AG20443 (cell line): ENCODE measurements at regions not wholly inside any gene's neighbourhood (a gene's known extent, or its start where the extent isn't known, plus 50 kb on each side); places are given as distances from the start of the nearest gene placed in this dataset.
"Not testable (repeated sequence)": the region's sequence is repeated elsewhere in the genome, so short reads cannot be mapped to it uniquely, and the experiment has no call there.

Source experiments
- DNase-seq: peaks from one replicate; pipeline ENCODE4 v3.0.0; 2012; ENCODE audit warnings: low spot score, mixed read lengths

GRCh38 chr10:131532745-131533341, 221.3 kb upstream of the TCERG1L start:
- DNase-seq, result no peak

GRCh38 chr10:131533846-131534526, 222.5 kb upstream of the TCERG1L start:
- no peak for DNase-seq

GRCh38 chr10:131534836-131535235, 223.3 kb upstream of the TCERG1L start:
- DNase-seq, result no peak

GRCh38 chr10:131536676-131537075, 225.2 kb upstream of the TCERG1L start:
- no peak for DNase-seq

GRCh38 chr10:131537281-131537680, 225.8 kb upstream of the TCERG1L start:
- DNase-seq, result no peak

- no peak for DNase-seq
These were observed 233.0 kb upstream of the TCERG1L start for GRCh38 chr10:131544495-131544894.

GRCh38 chr10:131546086-131546810, 234.7 kb upstream of the TCERG1L start:
- DNase-seq, result no peak

GRCh38 chr10:131547129-131547799, 235.7 kb upstream of the TCERG1L start:
- DNase-seq, result no peak

GRCh38 chr10:131548176-131548575, 236.7 kb upstream of the TCERG1L start:
- DNase-seq, result no peak

- no peak for DNase-seq
These were observed 237.6 kb upstream of the TCERG1L start for GRCh38 chr10:131549116-131549515.

- no peak for DNase-seq
These were observed 241.6 kb upstream of the TCERG1L start for GRCh38 chr10:131553121-131553520.

GRCh38 chr10:131553581-131553980, 242.1 kb upstream of the TCERG1L start:
- DNase-seq, result no peak

GRCh38 chr10:131554821-131555220, 243.3 kb upstream of the TCERG1L start:
- DNase-seq, result no peak

- no peak for DNase-seq
These were observed 243.9 kb upstream of the TCERG1L start for GRCh38 chr10:131555406-131555805.

GRCh38 chr10:131556061-131556896, 244.8 kb upstream of the TCERG1L start:
- DNase-seq, result no peak

GRCh38 chr10:131556897-131557495, 245.5 kb upstream of the TCERG1L start:
- DNase-seq, result no peak

- not testable (repeated sequence) for DNase-seq
These were observed 246.4 kb upstream of the TCERG1L start for GRCh38 chr10:131557956-131558355.

GRCh38 chr10:131559450-131559911, 248.0 kb upstream of the TCERG1L start:
- DNase-seq, result no peak

GRCh38 chr10:131560166-131560565, 248.6 kb upstream of the TCERG1L start:
- no peak for DNase-seq

- DNase-seq, result no peak
These were observed 249.3 kb upstream of the TCERG1L start for GRCh38 chr10:131560706-131561355.

GRCh38 chr10:131561897-131562296, 250.4 kb upstream of the TCERG1L start:
- DNase-seq, result no peak
